Neural cell (in vitro differentiated cells): ENCODE measurements at regions not wholly inside any gene's neighbourhood (a gene's known extent, or its start where the extent isn't known, plus 50 kb on each side); places are given as distances from the start of the nearest gene placed in this dataset.

Source experiments
- POLR2AphosphoS5 ChIP-seq: IDR thresholded peaks from 2 replicates; pipeline ENCODE4 v1.6.1; 2012
- TF ChIP-seq, protein P1 (sequence below): fragments of 450-650 bp; IDR thresholded peaks from 2 replicates; pipeline ENCODE4 v1.5.1; 2014; ENCODE audit warnings: antibody characterized with exemption, mild to moderate bottlenecking, moderate library complexity; ENCODE audit not compliant: poor library complexity, severe bottlenecking

DNA sequence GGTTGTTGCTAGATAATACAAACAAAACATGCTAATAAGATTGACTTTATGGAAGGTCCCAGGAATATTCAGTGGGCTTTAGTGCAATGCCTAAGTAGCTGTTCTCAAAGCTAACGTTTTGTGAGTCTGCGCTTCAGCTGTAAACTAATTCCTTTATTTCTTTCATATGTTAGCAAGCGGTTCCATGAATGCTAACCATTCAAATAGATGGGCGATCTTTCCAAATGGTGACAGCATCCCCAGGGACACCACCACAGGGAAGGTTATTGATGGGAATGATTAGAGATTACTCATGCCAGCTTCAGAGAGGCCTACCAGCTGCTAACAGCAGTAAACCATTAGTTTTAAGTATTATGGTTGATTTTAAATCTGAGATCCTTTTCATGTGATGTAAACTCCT, 405.7 kb upstream of the MCTP2 start:
- TF ChIP-seq, protein P1, sequence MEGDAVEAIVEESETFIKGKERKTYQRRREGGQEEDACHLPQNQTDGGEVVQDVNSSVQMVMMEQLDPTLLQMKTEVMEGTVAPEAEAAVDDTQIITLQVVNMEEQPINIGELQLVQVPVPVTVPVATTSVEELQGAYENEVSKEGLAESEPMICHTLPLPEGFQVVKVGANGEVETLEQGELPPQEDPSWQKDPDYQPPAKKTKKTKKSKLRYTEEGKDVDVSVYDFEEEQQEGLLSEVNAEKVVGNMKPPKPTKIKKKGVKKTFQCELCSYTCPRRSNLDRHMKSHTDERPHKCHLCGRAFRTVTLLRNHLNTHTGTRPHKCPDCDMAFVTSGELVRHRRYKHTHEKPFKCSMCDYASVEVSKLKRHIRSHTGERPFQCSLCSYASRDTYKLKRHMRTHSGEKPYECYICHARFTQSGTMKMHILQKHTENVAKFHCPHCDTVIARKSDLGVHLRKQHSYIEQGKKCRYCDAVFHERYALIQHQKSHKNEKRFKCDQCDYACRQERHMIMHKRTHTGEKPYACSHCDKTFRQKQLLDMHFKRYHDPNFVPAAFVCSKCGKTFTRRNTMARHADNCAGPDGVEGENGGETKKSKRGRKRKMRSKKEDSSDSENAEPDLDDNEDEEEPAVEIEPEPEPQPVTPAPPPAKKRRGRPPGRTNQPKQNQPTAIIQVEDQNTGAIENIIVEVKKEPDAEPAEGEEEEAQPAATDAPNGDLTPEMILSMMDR: no peak
- TF ChIP-seq POLR2AphosphoS5: peak; percentile 41
